ENCODE measurements at regions not wholly inside any gene's neighbourhood (a gene's known extent, or its start where the extent isn't known, plus 50 kb on each side); places are given as distances from the start of the nearest gene placed in this dataset.

GRCh38 chr21:27771938-27772483 is 805.1 kb upstream of the ADAMTS5 start:
- H3K4me1 ChIP-seq (replicated peaks in 1 of 2; ENCODE audit: control insufficient read depth in 2 of 2, insufficient read depth in 2 of 2, low read length in 2 of 2): no peaks in the 10 kb centered on the region
- TF ChIP-seq TAL1 (IDR thresholded peaks at IDR 0.05): no peak
- no peak for TF ChIP-seq JUND (IDR thresholded peaks at IDR 0.05; ENCODE audit: borderline replicate concordance, low read depth, low read length)
- no peak for TF ChIP-seq JUND (tag; IDR thresholded peaks at IDR 0.05; ENCODE audit: borderline replicate concordance, low read depth, low read length)
- TF ChIP-seq XRCC4 (IDR thresholded peaks at IDR 0.05; ENCODE audit: extremely low read depth, insufficient read depth, insufficient read length): no peak
- TF ChIP-seq CBFA2T2 (conservative IDR thresholded peaks at IDR 0.05): no peak
- TF ChIP-seq PBX2 (CRISPR knock-in tag; IDR thresholded peaks at IDR 0.05; ENCODE audit: low read depth): no peak
- TF ChIP-seq PBX2 (tag; conservative IDR thresholded peaks at IDR 0.05; ENCODE audit: low read depth): no peak
- TF ChIP-seq ELF1 (tag; IDR thresholded peaks at IDR 0.05): no peak
- H3K79me2 ChIP-seq (ENCODE audit: control insufficient read depth, insufficient read depth, low read length): no peaks in the 10 kb centered on the region
- no peaks in the 10 kb centered on the region for H3K27me3 ChIP-seq (ENCODE audit: control insufficient read depth in 2 of 2, insufficient read depth in 2 of 2, low read length in 2 of 2)
- no peaks in the 10 kb centered on the region for H4K20me1 ChIP-seq (replicated peaks; ENCODE audit: control insufficient read depth, insufficient read depth, low read length)
- no peak overlapping the region for H3K4me3 ChIP-seq
- ATAC-seq (no peak), DNase-seq (ENCODE audit: extremely low read depth in 1 of 4, low spot score in 3 of 4) (no peak), FAIRE-seq (no peak)
- intact Hi-C loops (cut with micrococcal nuclease) (no loop called here), in situ Hi-C loops (cut with MboI) (no loop called here)
- H2AFZ ChIP-seq (ENCODE audit: low read depth, low read length): no peak overlapping the region
- ChIA-PET POLR2A (no interaction called here), CTCF (ENCODE audit: low intra/inter-chr PET ratio) (no interaction called here)
- H3K27ac ChIP-seq (ENCODE audit: extremely low read depth, low read depth, low read length): no peak overlapping the region
- no peak overlapping the region for H3K9ac ChIP-seq (ENCODE audit: insufficient read depth in 1 of 2, low read depth in 2 of 2, low read length in 2 of 2)
- no peaks in the 10 kb centered on the region for H3K36me3 ChIP-seq (ENCODE audit: control insufficient read depth, insufficient read depth, low read length)
- no peak overlapping the region for H3K4me2 ChIP-seq (ENCODE audit: insufficient read depth, low read length)
- H3K9me1 ChIP-seq (ENCODE audit: control insufficient read depth, insufficient read depth, low read length): no peaks in the 10 kb centered on the region
- WGBS (ENCODE audit: insufficient coverage, low coverage, missing lambda C conversion rate): 0% methylated on average over 5 of the region's 5 CpGs
- no peaks in the 10 kb centered on the region for H3K9me3 ChIP-seq (replicated peaks; ENCODE audit: control insufficient read depth, insufficient read depth, low read depth, low read length)
- no TSS peak for BruUV-seq (replicated peaks)
